IMR-90 (cell line): ENCODE measurements at regions not wholly inside any gene's neighbourhood (a gene's known extent, or its start where the extent isn't known, plus 50 kb on each side); places are given as distances from the start of the nearest gene placed in this dataset.

ENCODE experiments used
- ATAC-seq: fragments of 200-7000 bp; cut with Tn5 transposase; 2 replicates; pipeline ENCODE4 v1.9.1; 2020; ENCODE audit warnings: low read depth, mild to moderate bottlenecking, moderate library complexity
- BruUV-seq: library from RNA; stranded (reverse); fragments of 400-500 nt; replicated peaks from 2 replicates; lab custom pipeline; 2021; lab: Mats Ljungman, UMichigan
- CTCF ChIA-PET: fragments of 300-600 bp; formaldehyde crosslinking; extraction: SDS; loops from one replicate; lab custom pipeline; 2021; ENCODE audit warnings: antibody characterized with exemption; lab: Yijun Ruan, JAX
- POLR2A ChIA-PET: fragments of 300-600 bp; sonication (Branson Sonifier 250); formaldehyde crosslinking; loops from one replicate; lab custom pipeline; 2022; ENCODE audit warnings: antibody characterized with exemption; ENCODE audit not compliant: unreplicated experiment; lab: Charles Lee
- DNase-seq: peaks from one replicate; pipeline ENCODE4 v3.0.0; 2013
- H2AFZ ChIP-seq: replicated peaks from 2 replicates; pipeline ENCODE3; 2013; ENCODE audit warnings: low read length, mild to moderate bottlenecking; ENCODE audit not compliant: poor library complexity
- H2AK5ac ChIP-seq: 2 replicates; pipeline ENCODE4 v1.6.1; 2013; ENCODE audit warnings: low read depth, low read length, inconsistent platforms
- H2AK9ac ChIP-seq: replicated peaks from 2 replicates; pipeline ENCODE3; 2013; ENCODE audit warnings: mild to moderate bottlenecking, low read depth, low read length, moderate library complexity; ENCODE audit not compliant: poor library complexity
- H2BK120ac ChIP-seq: 2 replicates; pipeline ENCODE4 v1.6.1; 2013; ENCODE audit warnings: low read depth, low read length, inconsistent platforms
- H2BK15ac ChIP-seq: 3 replicates; pipeline ENCODE4 v1.6.1; 2013; ENCODE audit warnings: low read depth, low read length, inconsistent platforms
- H2BK20ac ChIP-seq: 2 replicates; pipeline ENCODE4 v1.6.1; 2013; ENCODE audit warnings: low read depth, mild to moderate bottlenecking, inconsistent platforms, low read length, moderate library complexity
- H2BK5ac ChIP-seq: 2 replicates; pipeline ENCODE4 v1.6.1; 2013; ENCODE audit warnings: mild to moderate bottlenecking, low read depth, low read length, inconsistent platforms; ENCODE audit not compliant: poor library complexity, severe bottlenecking
- H3K14ac ChIP-seq: replicated peaks from 2 replicates; pipeline ENCODE4 v1.6.1; 2013; ENCODE audit warnings: low read depth, low read length, inconsistent platforms
- H3K18ac ChIP-seq: 2 replicates; pipeline ENCODE4 v1.6.1; 2013; ENCODE audit warnings: low read depth, low read length, control low read depth
- H3K23ac ChIP-seq: 2 replicates; pipeline ENCODE4 v1.6.1; 2013; ENCODE audit warnings: low read depth, low read length, inconsistent platforms
- H3K27ac ChIP-seq: 2 replicates; pipeline ENCODE4 v1.5.1; 2013; ENCODE audit warnings: mild to moderate bottlenecking, control low read depth, low read length; ENCODE audit not compliant: insufficient read depth
- H3K27me3 ChIP-seq: 2 replicates; pipeline ENCODE4 v1.6.1; 2013; ENCODE audit warnings: low read length; ENCODE audit not compliant: control insufficient read depth, insufficient read depth
- H3K36me3 ChIP-seq: 2 replicates; pipeline ENCODE4 v1.6.1; 2013; ENCODE audit warnings: low read length, mixed read lengths; ENCODE audit not compliant: control insufficient read depth, insufficient read depth
- H3K4ac ChIP-seq: 2 replicates; pipeline ENCODE4 v1.6.1; 2013; ENCODE audit warnings: low read depth, low read length, inconsistent platforms
- H3K4me1 ChIP-seq: 2 replicates; pipeline ENCODE4 v1.6.1; 2013; ENCODE audit warnings: low read length, mixed read lengths; ENCODE audit not compliant: control insufficient read depth, insufficient read depth
- H3K4me2 ChIP-seq: 2 replicates; pipeline ENCODE4 v1.6.1; 2013; ENCODE audit warnings: low read depth, mild to moderate bottlenecking, control low read depth, low read length, moderate library complexity
- H3K4me3 ChIP-seq: 2 replicates; pipeline ENCODE4 v1.5.1; 2013; ENCODE audit warnings: low read depth, mild to moderate bottlenecking, control low read depth, low read length, moderate library complexity; ENCODE audit not compliant: insufficient read depth
- H3K56ac ChIP-seq: 2 replicates; pipeline ENCODE4 v1.6.1; 2013; ENCODE audit warnings: low read length, inconsistent platforms; ENCODE audit not compliant: insufficient read depth; ENCODE audit errors: extremely low read depth
- H3K79me1 ChIP-seq, 2 experiments: 2 replicates each; pipeline ENCODE4 v1.6.1; 2013; ENCODE audit warnings: low read length in 2 of 2, inconsistent platforms in 1 of 2, low read depth in 1 of 2
- H3K9ac ChIP-seq: 2 replicates; pipeline ENCODE4 v1.6.1; 2013; ENCODE audit warnings: low read depth, low read length, control low read depth
- H3K9me1 ChIP-seq: 2 replicates; pipeline ENCODE4 v1.6.1; 2013; ENCODE audit warnings: low read length, inconsistent platforms; ENCODE audit not compliant: insufficient read depth
- H3K9me3 ChIP-seq: 2 replicates; pipeline ENCODE4 v1.6.1; 2013; ENCODE audit warnings: low read length; ENCODE audit not compliant: control insufficient read depth, insufficient read depth
- H4K20me1 ChIP-seq: 2 replicates; pipeline ENCODE4 v1.6.1; 2013; ENCODE audit warnings: low read length, inconsistent platforms; ENCODE audit not compliant: insufficient read depth
- H4K5ac ChIP-seq: 2 replicates; pipeline ENCODE4 v1.6.1; 2013; ENCODE audit warnings: mild to moderate bottlenecking, low read depth, low read length, control low read depth
- H4K8ac ChIP-seq, 2 experiments: 2 replicates each; pipeline ENCODE4 v1.6.1; 2013; ENCODE audit warnings: low read depth in 2 of 2, low read length in 2 of 2, control low read depth in 1 of 2, inconsistent platforms in 1 of 2
- H4K91ac ChIP-seq: 2 replicates; pipeline ENCODE4 v1.6.1; 2013; ENCODE audit warnings: low read depth, low read length, inconsistent platforms; ENCODE audit not compliant: insufficient read depth
- BHLHE40 ChIP-seq: fragments of 150-350 bp; IDR thresholded peaks from 2 replicates; pipeline ENCODE4 v1.6.1; 2016; ENCODE audit warnings: mild to moderate bottlenecking, low read depth, low read length
- CHD1 ChIP-seq: IDR thresholded peaks from 2 replicates; pipeline ENCODE4 v1.6.1; 2012; ENCODE audit warnings: low read depth, low read length, improper control_type of control experiment
- FOS ChIP-seq: fragments of 150-350 bp; IDR thresholded peaks from 2 replicates; pipeline ENCODE4 v1.6.1; 2016; ENCODE audit warnings: low read depth, low read length
- MAFK ChIP-seq: IDR thresholded peaks from 2 replicates; pipeline ENCODE4 v1.6.1; 2012; ENCODE audit warnings: low read depth, low read length, improper control_type of control experiment
- MAZ ChIP-seq: IDR thresholded peaks from 2 replicates; pipeline ENCODE4 v1.6.1; 2012; ENCODE audit warnings: low read depth, mild to moderate bottlenecking, low read length, improper control_type of control experiment, moderate library complexity, borderline replicate concordance
- MXI1 ChIP-seq: IDR thresholded peaks from 2 replicates; pipeline ENCODE4 v1.6.1; 2012; ENCODE audit warnings: low read depth, mild to moderate bottlenecking, low read length, moderate library complexity, borderline replicate concordance
- NFE2L2 ChIP-seq: fragments of 150-350 bp; IDR thresholded peaks from 2 replicates; pipeline ENCODE4 v1.6.1; 2016; ENCODE audit warnings: low read depth, mild to moderate bottlenecking, low read length
- RAD21 ChIP-seq: IDR thresholded peaks from 2 replicates; pipeline ENCODE4 v1.6.1; 2012; ENCODE audit warnings: low read length, improper control_type of control experiment
- RCOR1 ChIP-seq: IDR thresholded peaks from 2 replicates; pipeline ENCODE4 v1.6.1; 2012; ENCODE audit warnings: mild to moderate bottlenecking, low read length, improper control_type of control experiment; ENCODE audit not compliant: insufficient replicate concordance
- RFX5 ChIP-seq: IDR thresholded peaks from 2 replicates; pipeline ENCODE4 v1.8.0; 2012; ENCODE audit warnings: low read depth, mild to moderate bottlenecking, low read length, moderate library complexity
- WGBS, 2 experiments: methylation state at CpG; one replicate each; pipeline versions ENCODE4 v1.1.5 to v1.1.7; 2013; ENCODE audit warnings: missing lambda C conversion rate in 2 of 2; ENCODE audit not compliant: insufficient read length in 1 of 2; ENCODE audit errors: extremely low coverage in 2 of 2; 5-methylcytosine and 5-hydroxymethylcytosine counted together
- dilution Hi-C: fragments of 300-500 bp; cut with HindIII; formaldehyde crosslinking; loops from one replicate; pipeline ENCODE4 v1.14.3; 2018; ENCODE audit warnings: low sequenced_read_pairs; ENCODE audit not compliant: unreplicated experiment
- in situ Hi-C: fragments of 300-500 bp; cut with MboI; formaldehyde crosslinking; loops from 3 replicates; pipeline ENCODE4 v1.14.3; 2019; ENCODE audit warnings: low sequenced_read_pairs, inconsistent platforms, mixed read lengths
- intact Hi-C: fragments of 100-400 bp; cut with micrococcal nuclease; formaldehyde crosslinking; loops from 2 replicates; pipeline ENCODE4 v1.10.0; 2022
- TF ChIP-seq, protein P1 (sequence below): fragments of 150-350 bp; IDR thresholded peaks from 2 replicates; pipeline ENCODE4 v1.6.1; 2016; ENCODE audit warnings: low read depth, mild to moderate bottlenecking, low read length, moderate library complexity, borderline replicate concordance
- TF ChIP-seq, protein P2 (sequence below): fragments of 150-350 bp; IDR thresholded peaks from 2 replicates; pipeline ENCODE4 v1.6.1; 2017; ENCODE audit warnings: mild to moderate bottlenecking, antibody characterized with exemption, low read length, low read depth
- TF ChIP-seq, protein P3 (sequence below): conservative IDR thresholded peaks from 2 replicates; pipeline ENCODE4 v1.5.1; 2012; ENCODE audit warnings: mild to moderate bottlenecking, low read depth, low read length, improper control_type of control experiment

DNA sequence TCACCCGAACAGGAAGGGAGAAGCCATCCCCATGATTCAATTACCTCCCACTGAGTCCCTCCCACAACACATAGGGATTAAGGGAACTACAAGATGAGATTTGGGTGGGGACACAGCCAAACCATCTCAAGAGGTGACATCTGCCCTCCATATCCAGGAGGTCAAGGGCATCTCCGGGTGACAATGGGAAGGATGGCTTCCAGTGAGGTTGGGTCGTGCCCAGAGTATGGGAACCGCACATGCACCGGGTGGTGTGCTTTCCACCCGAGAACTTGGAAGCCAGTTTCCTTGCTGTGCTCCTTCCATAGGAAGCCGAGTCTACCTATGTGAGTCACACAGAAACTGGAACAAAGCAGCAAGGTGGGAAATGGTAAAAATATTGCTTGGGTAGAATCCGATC, 216.9 kb upstream of the SALL3 start:
- H3K36me3 ChIP-seq: no peaks in the 10 kb centered on the region
- no peaks in the 10 kb centered on the region for H4K20me1 ChIP-seq
- no peak overlapping the region for H4K5ac ChIP-seq
- H3K4me1 ChIP-seq: no peaks in the 10 kb centered on the region
- H3K14ac ChIP-seq: no peak overlapping the region
- in situ Hi-C loops (no loop called here), dilution Hi-C loops (no loop called here), intact Hi-C loops (no loop called here)
- no peak overlapping the region for H2AK9ac ChIP-seq
- no peaks in the 10 kb centered on the region for H3K9me1 ChIP-seq
- no peak overlapping the region for H3K56ac ChIP-seq
- no peak overlapping the region for H2AFZ ChIP-seq
- no peak overlapping the region for H3K23ac ChIP-seq
- H3K27ac ChIP-seq: no peak overlapping the region
- H3K9me3 ChIP-seq: peaks cover 49% of the 10 kb centered on the region
- POLR2A ChIA-PET: no interaction called here
- WGBS, 2 experiments: 61% methylated on average over 5 of the region's 8 CpGs; no CpG with 5 or more reads in 1 of the 2 experiments
- H2BK15ac ChIP-seq: no peak overlapping the region
- BruUV-seq: no TSS peak
- CTCF ChIA-PET: no interaction called here
- no peak overlapping the region for H2BK20ac ChIP-seq
- no peak overlapping the region for H2BK5ac ChIP-seq
- DNase-seq: no peak
- no peak overlapping the region for H4K91ac ChIP-seq
- no peak for TF ChIP-seq NFE2L2
- TF ChIP-seq FOS: no peak
- no peak for TF ChIP-seq RFX5
- TF ChIP-seq, protein P1, sequence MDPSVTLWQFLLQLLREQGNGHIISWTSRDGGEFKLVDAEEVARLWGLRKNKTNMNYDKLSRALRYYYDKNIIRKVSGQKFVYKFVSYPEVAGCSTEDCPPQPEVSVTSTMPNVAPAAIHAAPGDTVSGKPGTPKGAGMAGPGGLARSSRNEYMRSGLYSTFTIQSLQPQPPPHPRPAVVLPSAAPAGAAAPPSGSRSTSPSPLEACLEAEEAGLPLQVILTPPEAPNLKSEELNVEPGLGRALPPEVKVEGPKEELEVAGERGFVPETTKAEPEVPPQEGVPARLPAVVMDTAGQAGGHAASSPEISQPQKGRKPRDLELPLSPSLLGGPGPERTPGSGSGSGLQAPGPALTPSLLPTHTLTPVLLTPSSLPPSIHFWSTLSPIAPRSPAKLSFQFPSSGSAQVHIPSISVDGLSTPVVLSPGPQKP: no peak
- TF ChIP-seq, protein P2, sequence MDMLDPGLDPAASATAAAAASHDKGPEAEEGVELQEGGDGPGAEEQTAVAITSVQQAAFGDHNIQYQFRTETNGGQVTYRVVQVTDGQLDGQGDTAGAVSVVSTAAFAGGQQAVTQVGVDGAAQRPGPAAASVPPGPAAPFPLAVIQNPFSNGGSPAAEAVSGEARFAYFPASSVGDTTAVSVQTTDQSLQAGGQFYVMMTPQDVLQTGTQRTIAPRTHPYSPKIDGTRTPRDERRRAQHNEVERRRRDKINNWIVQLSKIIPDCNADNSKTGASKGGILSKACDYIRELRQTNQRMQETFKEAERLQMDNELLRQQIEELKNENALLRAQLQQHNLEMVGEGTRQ: no peak
- TF ChIP-seq RAD21: no peak
- TF ChIP-seq, protein P3, sequence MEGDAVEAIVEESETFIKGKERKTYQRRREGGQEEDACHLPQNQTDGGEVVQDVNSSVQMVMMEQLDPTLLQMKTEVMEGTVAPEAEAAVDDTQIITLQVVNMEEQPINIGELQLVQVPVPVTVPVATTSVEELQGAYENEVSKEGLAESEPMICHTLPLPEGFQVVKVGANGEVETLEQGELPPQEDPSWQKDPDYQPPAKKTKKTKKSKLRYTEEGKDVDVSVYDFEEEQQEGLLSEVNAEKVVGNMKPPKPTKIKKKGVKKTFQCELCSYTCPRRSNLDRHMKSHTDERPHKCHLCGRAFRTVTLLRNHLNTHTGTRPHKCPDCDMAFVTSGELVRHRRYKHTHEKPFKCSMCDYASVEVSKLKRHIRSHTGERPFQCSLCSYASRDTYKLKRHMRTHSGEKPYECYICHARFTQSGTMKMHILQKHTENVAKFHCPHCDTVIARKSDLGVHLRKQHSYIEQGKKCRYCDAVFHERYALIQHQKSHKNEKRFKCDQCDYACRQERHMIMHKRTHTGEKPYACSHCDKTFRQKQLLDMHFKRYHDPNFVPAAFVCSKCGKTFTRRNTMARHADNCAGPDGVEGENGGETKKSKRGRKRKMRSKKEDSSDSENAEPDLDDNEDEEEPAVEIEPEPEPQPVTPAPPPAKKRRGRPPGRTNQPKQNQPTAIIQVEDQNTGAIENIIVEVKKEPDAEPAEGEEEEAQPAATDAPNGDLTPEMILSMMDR: no peak
- no peak for TF ChIP-seq RCOR1
- no peak for TF ChIP-seq CHD1
- TF ChIP-seq MXI1: no peak
- no peak for TF ChIP-seq MAZ
- no peak for TF ChIP-seq MAFK
- no peak for TF ChIP-seq BHLHE40
- no peak overlapping the region for H3K4ac ChIP-seq
- no peak for ATAC-seq
- H3K4me2 ChIP-seq: no peak overlapping the region
- H4K8ac ChIP-seq: no peak overlapping the region
- no peak overlapping the region for H3K9ac ChIP-seq
- no peak overlapping the region for H2BK120ac ChIP-seq
- no peaks in the 10 kb centered on the region for H3K79me1 ChIP-seq
- no peaks in the 10 kb centered on the region for H3K27me3 ChIP-seq
- H2AK5ac ChIP-seq: no peak overlapping the region
- no peak overlapping the region for H3K18ac ChIP-seq
- no peak overlapping the region for H3K4me3 ChIP-seq
